RWPE2 (cell line): ENCODE measurements at regions not wholly inside any gene's neighbourhood (a gene's known extent, or its start where the extent isn't known, plus 50 kb on each side); places are given as distances from the start of the nearest gene placed in this dataset.

Experiments
- ATAC-seq: fragments of 200-7000 bp; cut with Tn5 transposase; 3 replicates; pipeline ENCODE4 v1.9.1; 2021; ENCODE audit warnings: low read depth
- DNase-seq: peaks from one replicate; pipeline ENCODE4 v3.0.0-alpha.2; 2020; ENCODE audit warnings: low spot score
- H3K27ac ChIP-seq: fragments of 450-650 bp; 2 replicates; pipeline ENCODE4 v1.5.1; 2017; ENCODE audit warnings: mild to moderate bottlenecking; ENCODE audit not compliant: poor library complexity, severe bottlenecking
- H3K27me3 ChIP-seq: fragments of 250-450 bp; sonication (Bioruptor Pico); 2 replicates; pipeline ENCODE4 v1.5.1; 2021; ENCODE audit warnings: mild to moderate bottlenecking, moderate library complexity; ENCODE audit not compliant: insufficient read depth, poor library complexity, severe bottlenecking
- H3K36me3 ChIP-seq: fragments of 250-450 bp; sonication (Bioruptor Pico); 2 replicates; pipeline ENCODE4 v1.5.1; 2020; ENCODE audit warnings: low read depth, mild to moderate bottlenecking, moderate library complexity
- H3K4me1 ChIP-seq: fragments of 250-450 bp; sonication (Bioruptor Pico); 2 replicates; pipeline ENCODE4 v1.5.1; 2021; ENCODE audit warnings: mild to moderate bottlenecking, moderate library complexity; ENCODE audit not compliant: insufficient read depth, poor library complexity, severe bottlenecking
- H3K4me3 ChIP-seq: fragments of 250-450 bp; sonication (Bioruptor Pico); 2 replicates; pipeline ENCODE4 v1.5.1; 2021; ENCODE audit warnings: mild to moderate bottlenecking, moderate library complexity; ENCODE audit not compliant: severe bottlenecking
- H3K9me3 ChIP-seq: fragments of 250-450 bp; sonication (Bioruptor Pico); 2 replicates; pipeline ENCODE4 v1.5.1; 2021; ENCODE audit warnings: mild to moderate bottlenecking, moderate library complexity; ENCODE audit not compliant: severe bottlenecking
- CTCF ChIP-seq: fragments of 450-650 bp; IDR thresholded peaks from one replicate; pipeline ENCODE4 v1.5.1; 2017; ENCODE audit warnings: mild to moderate bottlenecking, moderate library complexity; ENCODE audit not compliant: poor library complexity, severe bottlenecking

DNA sequence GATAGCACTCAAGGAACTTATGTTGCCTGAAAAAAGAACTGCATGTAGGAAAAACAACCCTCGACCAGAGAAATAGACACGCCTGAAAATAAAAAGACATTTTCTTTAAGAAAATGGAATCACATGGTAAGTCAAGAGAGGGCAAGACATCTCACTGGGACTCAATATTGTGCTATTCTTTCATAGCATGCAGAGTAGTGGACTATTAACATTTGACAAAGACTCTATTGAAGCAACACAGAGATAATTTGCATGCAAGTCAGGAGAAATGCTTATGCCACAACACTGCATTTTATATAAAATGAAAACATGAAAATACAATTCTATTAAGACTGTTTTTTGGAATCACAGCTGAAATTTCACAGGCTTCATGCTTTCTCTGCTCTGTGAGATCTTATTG lies 77.9 kb upstream of the RHOBTB1 start:
- Histone ChIP-seq H3K4me3 (no peak overlapping the region), H3K9me3 (no peaks in the 10 kb centered on the region), H3K36me3 (no peaks in the 10 kb centered on the region), H3K27ac (no peak overlapping the region), H3K4me1 (no peaks in the 10 kb centered on the region), H3K27me3 (no peaks in the 10 kb centered on the region)
- TF ChIP-seq CTCF: no peak
- ATAC-seq (no peak), DNase-seq (no peak)

- ATAC-seq (no peak), DNase-seq (no peak)
- H3K9me3 ChIP-seq: no peaks in the 10 kb centered on the region
- H3K27me3 ChIP-seq: no peaks in the 10 kb centered on the region
- no peak overlapping the region for H3K4me3 ChIP-seq
- no peak for TF ChIP-seq CTCF
- no peaks in the 10 kb centered on the region for H3K36me3 ChIP-seq
- H3K27ac ChIP-seq: no peak overlapping the region
- no peaks in the 10 kb centered on the region for H3K4me1 ChIP-seq
Observed at GRCh38 chr10:61020420-61021158, 76.6 kb upstream of the RHOBTB1 start.

DNA sequence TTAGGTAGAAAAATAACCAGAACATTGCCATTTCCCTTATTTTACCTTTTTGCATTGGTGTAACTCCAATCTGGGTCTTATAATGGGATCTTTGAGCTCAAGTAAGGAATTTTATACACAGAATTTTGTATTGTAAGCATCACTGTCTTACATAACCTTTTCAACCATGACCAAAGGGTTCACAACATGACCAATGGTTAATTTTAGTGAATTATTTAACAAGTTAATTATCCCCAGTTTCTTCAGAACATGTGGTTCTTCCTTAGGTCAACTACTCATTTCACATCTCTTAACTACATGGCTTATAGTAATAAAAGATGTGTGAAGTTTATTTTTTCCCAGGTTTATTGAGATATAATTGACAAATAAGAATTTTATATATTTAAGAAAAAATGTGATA lies 74.2 kb upstream of the RHOBTB1 start:
- no peak overlapping the region for H3K4me3 ChIP-seq
- H3K27ac ChIP-seq: no peak overlapping the region
- DNase-seq (no peak), ATAC-seq (no peak)
- H3K9me3 ChIP-seq: no peaks in the 10 kb centered on the region
- TF ChIP-seq CTCF: no peak
- no peaks in the 10 kb centered on the region for H3K36me3 ChIP-seq
- no peaks in the 10 kb centered on the region for H3K27me3 ChIP-seq
- no peaks in the 10 kb centered on the region for H3K4me1 ChIP-seq

DNA sequence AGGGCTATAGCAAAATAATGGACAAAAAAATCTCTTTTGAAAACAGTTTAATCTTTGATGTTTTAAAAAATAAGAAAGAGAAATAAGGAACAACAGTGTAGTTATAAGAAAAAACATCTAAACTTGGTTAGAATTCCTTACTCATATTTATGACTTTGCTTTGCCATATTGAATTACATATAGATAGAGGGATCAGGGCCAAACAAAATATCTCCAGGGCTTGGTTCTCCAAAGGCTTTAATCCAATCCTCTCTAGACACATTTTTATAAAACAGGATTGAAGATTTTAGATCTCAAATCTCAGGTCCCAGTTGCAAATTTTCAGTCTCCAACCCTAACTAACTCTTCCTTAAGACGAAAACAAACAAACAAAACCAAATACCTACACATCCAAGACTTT lies 72.6 kb upstream of the RHOBTB1 start:
- Histone ChIP-seq H3K27me3 (no peaks in the 10 kb centered on the region), H3K36me3 (no peaks in the 10 kb centered on the region), H3K4me3 (no peak overlapping the region), H3K27ac (no peak overlapping the region), H3K4me1 (no peaks in the 10 kb centered on the region), H3K9me3 (no peaks in the 10 kb centered on the region)
- DNase-seq (no peak), ATAC-seq (no peak)
- TF ChIP-seq CTCF: no peak

GRCh38 chr10:61016007-61016406 lies 72.0 kb upstream of the RHOBTB1 start:
- H3K4me3 ChIP-seq: no peak overlapping the region
- no peak for ATAC-seq
- H3K9me3 ChIP-seq: no peaks in the 10 kb centered on the region
- no peaks in the 10 kb centered on the region for H3K36me3 ChIP-seq
- TF ChIP-seq CTCF: no peak
- H3K27ac ChIP-seq: no peak overlapping the region
- H3K27me3 ChIP-seq: no peaks in the 10 kb centered on the region
- no peaks in the 10 kb centered on the region for H3K4me1 ChIP-seq
- DNase-seq: no peak
